HT-29 (cell line): ENCODE measurements at regions not wholly inside any gene's neighbourhood (a gene's known extent, or its start where the extent isn't known, plus 50 kb on each side); places are given as distances from the start of the nearest gene placed in this dataset.

Experiments used
- DNase-seq: peaks from one replicate; pipeline ENCODE4 v3.0.0-alpha.2; 2015; ENCODE audit warnings: low spot score

DNA sequence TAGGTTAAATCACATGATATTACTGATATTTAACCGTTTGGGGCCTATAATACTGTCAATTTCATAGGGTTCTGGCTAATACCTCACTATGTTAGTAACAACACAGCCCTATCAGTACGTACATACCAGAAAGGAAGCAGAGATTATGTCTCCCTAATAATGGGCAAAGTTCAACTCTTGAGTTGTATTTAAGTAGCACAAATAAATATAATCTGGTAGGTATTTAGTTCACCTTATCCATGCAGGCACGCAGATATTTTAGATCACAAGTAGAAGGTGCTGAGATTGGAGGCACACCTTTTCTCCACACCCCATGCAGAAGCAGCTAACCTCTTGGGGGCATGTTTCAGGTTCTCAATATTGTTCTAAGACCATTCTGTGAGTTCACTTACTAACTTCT is 118.9 kb downstream of the IRS1 start:
- DNase-seq = no peak

DNA sequence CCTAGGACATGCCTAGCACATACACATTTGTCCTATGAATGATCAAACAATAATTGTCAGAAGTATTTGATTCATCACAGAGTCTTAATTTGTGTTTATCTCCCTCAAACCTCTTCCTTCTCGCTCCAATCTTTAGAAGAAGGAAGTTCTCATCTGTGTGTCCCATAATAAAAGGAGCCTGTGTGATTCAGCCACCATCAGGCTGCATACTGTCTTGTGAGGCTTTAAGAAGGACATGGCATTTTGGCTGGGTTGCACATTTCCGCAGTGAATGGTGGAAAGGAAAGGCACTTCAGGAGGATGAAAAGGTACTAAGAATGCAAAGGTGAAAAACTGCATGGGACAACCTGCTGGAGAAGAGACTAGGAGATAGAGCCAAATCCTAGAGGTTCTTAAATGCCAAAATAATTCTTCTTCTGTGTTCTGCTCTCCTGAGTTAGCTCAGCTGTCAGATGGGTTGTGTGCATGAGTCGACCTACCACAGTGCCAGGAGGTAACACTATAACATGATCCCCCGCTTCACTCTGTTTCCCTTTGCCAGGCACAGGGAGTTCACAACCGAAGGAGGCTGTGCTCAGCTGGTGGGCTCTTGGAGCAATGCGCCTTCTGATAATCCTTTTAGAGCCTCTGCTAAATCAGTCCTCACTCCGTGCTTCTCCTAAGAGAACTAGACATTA is 120.1 kb downstream of the IRS1 start:
- DNase-seq = no peak

DNA sequence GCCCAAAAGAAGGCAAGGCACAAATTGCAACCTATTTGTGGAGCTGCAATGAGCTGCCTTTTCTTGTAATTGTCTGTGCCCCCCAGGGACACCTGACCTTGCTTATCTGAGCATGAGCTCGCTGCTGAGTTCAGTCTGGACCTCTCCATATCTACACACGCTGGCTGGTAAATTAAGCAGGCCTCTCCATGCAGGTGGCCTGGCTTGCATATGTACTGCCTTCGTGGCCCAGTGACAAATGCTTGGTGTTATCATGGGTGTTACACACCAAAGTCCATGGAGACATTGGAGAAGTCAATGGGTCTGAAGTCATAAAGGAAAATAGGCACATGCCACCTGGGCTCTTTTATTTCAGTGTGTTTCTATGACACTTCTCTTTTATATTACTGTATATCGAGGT is 121.2 kb downstream of the IRS1 start:
- DNase-seq = no peak

DNA sequence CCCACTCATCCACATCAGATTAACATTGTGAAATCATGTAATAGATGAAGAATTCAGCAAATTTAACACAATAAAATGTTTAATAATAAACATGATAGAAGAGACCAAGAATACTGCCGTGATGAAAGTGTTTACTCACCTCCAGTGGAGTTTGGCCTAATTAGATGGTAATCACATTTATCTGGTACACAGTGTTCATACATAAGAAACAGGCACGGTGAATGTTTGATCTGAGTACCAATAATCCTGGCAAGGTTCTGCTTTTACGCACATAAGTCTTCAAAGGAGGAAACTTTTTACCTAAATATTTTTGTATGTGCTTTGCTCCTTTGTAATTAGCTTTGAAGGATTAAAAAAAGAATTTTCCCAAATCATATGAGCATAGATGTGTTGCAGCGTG is 122.5 kb downstream of the IRS1 start:
- DNase-seq = no peak

DNA sequence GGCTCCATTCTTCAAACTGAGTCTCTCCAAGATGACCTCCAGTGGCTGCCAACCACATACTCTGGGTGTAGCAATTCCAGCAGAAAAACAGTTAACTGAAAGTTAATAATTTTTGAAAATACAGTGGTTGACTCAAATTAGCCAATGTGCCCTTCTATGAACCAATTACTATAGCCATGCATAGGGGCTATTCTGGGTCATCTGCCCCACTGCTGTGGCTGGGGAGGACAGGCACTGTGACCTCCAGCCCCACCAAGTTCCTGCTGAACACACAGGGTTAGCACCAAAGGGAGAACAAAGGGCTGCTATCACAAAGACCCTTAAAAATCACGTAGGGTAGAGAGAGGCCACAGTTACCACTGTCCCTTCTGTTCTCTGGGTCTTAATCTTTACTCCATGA is 123.0 kb downstream of the IRS1 start:
- no peak for DNase-seq

DNA sequence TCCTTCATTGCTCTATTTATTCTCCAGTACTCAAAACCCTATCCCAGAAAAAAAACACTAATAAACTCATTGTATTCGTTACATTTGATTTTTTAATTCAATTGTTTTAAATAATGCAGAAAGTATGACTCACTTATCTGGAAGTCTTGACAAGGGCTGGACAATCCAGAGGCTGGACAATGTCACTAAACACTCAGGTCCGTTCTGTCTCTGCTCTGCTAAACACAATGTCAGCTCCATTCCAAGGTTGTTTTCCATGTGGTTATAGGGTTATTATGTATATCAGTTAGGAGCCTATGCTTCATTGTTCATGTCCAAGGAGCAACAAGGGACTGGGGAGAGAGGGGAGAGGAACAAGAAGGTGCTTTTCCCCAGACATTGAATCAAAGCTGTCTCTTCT is 125.5 kb downstream of the IRS1 start:
- DNase-seq = peak; percentile 36

DNA sequence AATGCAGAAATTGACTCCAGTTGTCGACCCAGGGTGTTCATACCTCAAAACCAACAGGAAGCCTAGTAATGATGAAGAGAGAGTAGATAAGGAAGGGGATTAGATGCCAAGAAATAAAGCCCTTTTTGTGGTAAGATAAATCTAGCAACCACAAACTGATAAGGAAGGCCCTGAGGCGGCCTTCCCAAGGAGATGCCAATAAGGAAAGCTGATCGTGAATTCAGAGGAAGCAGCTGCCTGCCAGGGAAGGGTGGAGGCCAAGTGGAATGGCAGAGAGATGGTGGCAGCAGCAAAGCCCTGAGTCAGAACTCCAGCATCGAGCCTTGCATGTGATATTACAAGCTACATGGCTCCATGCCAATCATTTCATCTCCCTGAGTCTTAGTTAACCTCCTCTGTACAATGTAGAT is 126.3 kb downstream of the IRS1 start:
- DNase-seq = peak; percentile 89

DNA sequence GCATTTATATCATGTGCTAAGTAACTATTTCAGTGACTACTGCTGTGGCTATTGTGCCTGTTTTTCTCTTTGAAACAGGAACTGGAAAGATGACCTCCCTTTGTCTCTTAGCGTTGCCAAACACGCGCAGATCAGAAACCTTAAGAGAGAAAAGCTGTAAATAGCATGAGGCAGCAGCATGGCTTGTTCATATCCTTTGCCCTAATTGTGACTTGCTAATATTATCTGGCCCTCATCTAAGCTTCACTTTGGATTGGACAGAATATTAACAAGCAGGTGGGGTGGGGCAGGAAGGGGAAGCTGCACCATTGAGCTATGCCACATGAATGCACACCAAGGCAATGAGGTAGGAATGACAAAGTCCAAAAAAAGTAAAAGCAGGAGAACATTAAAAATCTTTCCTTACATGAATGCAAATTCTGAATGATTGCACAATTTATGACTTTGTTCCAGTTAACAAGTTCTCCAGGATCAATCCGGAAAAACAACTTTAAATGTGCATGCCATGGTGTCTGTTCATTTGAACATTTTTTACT is 128.4 kb downstream of the IRS1 start:
- DNase-seq = peak; percentile 79

DNA sequence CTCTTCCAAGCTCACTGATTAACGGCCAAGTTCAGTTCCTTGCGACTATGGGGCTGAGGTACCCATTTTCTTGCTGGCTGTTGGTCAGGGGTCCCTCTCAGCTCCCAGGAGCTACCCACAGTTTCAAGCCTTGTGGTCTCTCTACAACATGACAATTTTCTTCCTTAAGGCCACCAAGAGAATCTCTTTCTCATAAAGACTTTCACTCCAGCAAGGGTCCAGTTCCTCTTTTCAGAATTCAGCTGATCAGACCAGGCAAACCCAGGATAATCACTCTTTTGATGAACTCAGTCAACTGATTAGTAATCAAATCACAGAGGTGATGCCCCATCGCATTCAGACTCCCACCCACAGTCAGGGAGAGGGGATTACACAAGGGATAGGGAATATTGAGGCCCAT is 129.7 kb downstream of the IRS1 start:
- no peak for DNase-seq

DNA sequence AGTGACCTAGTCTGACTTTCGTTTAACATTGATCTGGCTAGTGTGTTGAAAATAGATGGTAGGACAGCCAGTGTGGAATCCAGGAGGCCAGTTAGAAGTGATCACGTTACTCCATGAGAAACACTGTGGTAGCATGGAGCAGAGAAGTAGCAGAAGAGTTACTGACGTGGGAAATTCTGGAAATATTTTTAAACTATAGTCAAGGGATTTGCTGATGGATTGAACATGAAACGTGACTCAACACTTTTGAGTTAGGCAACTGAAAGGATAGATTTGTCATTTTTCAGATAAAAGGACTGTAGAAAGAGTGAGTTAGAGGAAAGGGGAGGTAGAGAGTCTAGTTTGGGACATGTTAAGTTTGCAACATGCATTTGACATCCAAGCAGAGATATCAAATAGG is 130.4 kb downstream of the IRS1 start:
- DNase-seq = no peak

DNA sequence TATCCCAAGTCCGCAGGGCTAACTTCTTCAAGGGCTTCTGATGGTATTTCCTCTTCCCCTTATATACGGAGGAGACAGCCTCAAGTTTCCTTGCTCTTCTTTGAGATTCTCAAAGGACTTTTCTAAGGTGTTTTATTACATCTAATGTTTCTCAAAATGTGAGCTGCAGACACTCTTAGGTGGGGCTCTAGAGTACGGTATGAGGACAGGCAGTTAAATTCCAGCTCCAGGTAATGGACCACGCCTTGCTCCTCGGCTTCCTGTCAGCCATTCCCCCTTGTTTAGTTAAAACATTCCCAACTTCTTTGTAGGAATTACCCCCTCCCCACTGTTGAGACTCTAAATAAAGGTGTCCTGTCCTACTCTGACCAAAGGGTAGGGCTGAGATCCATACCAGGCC is 131.9 kb downstream of the IRS1 start:
- no peak for DNase-seq

DNA sequence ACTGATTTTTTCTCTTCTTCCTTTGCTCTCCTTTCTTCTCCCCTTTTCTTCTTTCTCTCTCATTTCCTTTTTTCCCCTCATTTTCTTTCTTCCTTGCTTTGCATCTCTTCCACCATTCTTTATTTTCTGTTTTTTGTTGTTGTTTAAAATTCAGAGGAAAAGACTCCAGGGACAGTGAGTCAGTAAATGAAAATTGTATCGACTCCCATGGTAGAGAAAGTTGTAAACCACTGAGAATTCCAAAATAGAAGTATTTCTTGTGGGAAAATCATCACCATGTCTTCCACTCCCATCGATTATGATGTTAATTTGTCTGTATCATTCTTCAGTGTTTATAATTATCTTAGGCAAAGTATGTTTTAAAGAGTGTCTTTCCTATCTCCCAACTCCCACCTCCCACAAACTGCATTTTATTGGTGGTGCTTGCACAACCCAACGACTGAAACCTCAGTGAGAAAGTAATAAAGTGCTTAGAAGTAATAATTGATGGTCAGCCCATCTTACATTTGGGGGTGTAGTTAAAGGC is 134.3 kb downstream of the IRS1 start:
- no peak for DNase-seq

DNA sequence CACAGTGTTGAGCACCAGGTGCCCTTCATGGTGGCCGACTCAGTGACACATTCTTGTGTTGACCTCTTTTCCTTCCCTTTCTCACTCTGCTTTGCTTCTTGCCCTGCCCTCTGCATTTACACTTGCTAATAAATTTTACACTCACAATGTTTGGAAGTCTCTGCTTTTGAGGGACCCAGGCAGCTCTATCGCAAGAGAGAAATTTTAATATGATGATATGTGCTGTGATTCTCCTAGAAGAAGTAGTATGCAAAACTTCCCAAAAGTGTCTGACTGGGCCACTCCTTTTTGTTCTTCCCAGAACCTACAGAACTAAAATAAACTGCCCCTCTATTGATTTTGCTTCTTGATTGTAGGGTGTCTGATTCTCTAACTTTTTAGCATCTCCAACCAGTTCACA is 135.0 kb downstream of the IRS1 start:
- no peak for DNase-seq

DNA sequence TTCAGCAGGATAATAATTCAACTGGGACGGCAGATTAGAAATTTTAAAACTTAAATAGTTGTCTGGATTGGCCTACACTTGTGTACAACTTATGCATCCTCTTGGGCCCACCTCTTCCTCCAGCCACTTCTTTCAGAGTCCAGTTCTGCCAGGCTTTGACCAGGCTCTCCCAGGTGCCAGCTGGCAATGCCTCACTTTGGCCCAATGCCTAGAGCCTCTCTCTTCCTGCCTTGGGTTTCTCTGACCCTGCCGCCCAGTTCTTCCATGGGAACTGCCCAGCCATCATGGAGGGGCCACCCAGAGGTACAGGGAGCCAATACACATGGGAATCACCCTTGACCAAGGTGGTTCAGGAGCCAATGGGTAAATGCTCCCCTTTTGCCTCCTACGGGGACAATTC is 135.5 kb downstream of the IRS1 start:
- DNase-seq = no peak

DNA sequence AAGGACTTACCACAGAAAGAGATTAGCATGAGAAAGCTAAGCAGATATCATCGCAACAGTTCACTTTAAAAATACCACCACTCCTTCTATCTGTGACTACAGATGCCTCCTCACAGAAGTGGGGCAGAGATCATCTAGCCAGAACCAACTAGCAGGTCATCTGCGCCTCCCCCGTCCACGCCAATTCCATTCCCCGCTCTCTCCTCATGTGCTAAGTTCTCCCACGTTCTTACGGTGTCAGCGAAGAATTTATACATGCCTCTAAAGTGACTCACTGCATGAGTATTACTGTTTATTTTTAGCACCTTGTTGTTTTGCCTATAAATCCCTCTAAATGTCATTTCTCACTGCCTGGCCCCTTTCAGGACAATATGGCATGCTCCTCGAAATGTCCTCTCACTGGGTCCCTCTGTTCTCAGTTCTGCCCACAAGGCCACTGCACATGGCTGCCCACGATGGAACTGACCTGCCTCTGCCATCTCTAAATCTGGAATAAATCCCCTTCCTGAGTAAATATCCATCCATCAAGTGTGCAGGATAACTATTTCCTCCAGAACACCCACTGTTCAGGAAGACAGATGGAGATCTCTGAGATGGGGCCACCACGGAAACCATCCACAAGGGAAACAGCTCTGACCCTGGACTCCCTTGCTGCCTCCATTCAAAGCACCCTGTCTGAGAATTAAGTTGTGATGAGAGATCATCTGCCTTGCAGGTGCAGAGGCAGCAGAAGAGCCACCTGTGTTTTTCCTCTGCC is 137.7 kb downstream of the IRS1 start:
- peak; percentile 81 for DNase-seq

DNA sequence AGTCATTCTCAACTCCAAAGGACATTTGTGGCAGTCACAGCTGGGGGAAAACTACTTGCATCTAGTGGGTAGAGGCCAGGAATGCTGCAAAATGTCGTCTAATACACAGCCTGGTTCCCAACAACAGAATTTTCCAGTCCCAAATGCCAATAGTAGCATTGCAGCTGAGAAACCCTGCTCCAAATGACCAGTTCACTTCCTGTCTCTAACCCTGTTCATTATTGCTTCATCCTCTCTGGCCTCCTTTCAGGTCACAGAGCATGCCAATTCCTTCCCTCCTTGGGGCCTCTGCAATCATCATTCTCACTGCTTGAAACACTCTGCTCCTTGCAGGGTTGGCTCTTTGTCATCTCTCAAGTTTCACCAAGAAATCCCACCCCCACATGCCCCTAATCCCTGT is 139.1 kb downstream of the IRS1 start:
- no peak for DNase-seq

DNA sequence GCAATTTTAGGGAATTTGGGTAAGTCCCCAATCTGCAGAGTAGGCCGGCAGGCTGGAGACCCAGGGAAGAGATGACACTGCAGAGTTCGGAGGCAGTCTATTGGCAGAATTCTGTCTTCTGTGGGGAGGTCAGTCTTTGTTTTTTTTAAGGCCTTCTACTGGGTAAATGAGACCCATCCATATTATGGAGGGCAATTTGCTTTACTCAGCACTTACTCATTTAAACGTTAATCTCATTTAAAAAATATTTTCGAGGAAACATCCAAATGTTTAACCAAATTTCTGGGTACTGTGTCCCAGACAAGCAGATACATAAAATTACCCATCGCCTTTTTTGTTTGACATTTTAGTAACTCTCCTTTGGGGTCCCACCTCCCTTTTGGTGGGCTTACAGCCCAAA is 139.5 kb downstream of the IRS1 start:
- no peak for DNase-seq

DNA sequence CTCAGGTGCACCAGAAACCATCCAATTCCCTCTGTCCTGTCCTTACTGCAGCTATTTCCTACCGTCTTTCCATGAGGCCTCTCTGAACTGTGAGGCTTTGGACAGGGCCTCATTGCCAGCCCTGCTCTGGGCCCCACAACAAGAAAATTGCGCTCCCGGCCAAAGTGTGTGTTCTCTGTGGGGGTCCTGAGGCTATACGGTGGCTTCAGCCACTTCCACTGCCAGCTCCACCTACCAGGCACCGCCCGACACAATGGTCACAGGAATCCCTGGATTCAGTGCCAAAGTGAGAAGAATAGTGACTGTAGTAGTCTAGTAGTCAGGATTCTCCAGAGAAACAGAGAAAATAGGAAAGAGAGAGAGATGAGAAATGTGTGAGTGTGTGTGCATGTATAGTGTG is 140.2 kb downstream of the IRS1 start:
- no peak for DNase-seq

DNA sequence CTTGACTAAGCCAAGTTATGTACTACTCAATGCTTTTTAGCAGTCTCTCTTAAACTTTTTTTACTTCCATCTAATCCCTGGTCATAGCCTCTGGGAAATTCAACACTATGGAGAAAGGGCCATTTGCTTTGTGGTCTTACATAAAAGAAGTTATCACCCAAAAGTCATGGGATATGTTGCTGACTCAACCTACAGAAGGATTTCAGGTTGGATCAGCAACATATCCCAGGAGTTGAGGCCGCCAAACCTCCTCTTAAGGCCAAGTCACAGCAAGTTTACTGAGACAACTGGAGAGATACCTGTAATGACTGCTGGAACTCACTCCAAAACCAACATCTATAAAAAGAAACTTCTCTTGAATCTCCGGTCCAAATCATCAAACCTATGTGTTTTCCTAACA is 141.1 kb downstream of the IRS1 start:
- DNase-seq = no peak

DNA sequence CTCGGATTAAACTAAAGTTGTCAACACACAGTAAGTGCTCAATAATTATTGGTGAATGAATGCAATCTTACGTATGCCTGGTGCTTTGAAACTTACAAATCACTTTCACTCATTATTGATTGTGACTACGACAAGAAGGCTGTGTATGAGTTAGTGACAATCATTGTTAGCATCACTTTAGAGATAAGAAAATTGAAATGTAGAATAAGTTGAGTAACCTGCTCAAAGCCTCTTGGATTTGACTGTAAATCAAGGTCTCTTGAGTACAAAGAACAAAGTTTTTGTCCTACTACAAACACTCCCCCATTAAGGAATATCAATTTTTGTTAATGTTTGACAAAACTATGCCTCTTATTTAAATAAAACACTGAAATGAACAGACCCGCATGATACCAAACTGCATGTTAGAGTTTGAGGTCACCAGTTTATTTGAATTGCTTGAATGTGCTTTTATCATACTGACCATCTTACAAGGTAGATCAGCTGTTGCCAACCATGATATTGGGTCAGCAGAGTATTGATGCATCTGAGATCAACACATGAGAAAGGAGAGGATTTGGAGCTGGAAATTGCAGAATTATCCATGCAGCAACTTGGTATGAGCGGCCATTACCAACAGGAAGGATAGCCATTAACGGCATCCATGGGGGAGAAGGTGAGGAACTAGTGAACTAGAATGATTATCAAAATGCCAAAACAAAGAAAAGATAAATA is 142.1 kb downstream of the IRS1 start:
- no peak for DNase-seq

DNA sequence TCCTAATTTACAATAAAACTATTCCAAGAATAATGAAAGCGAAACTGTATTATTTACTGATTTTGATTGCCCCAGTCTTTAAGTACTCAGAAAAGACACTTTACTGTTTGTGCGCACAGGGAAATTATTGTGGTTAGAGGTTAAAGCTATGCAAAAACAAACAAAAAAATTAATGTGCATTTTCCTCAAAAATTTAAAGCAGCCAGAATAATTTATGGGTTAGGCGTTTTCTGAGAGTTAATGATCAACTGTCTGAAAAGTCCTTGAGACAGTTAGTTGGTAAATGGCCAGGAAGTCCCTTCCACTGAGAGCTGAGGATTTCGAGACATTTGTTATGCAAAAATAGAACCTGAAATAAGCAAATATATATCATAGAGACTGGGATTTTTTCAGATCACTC is 143.3 kb downstream of the IRS1 start:
- peak; percentile 75 for DNase-seq

DNA sequence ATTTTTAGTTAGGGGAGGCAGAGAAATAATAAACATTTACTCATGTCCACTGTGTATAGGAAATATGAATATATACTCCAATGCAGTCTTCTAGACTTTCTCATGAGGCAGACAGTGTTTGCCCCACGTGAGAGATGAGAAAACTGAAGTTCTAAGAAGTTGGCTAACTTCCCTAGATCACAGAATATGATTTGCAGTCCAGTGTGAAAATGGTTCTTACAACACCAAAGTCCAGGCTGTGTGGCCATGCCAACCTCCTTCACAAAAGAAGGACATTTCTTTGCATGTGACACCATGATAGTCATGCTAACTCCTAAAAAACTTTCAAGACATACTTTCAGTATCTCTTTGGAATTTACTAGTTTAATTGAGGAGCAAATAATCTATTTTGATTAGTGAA is 143.7 kb downstream of the IRS1 start:
- peak; percentile 49 for DNase-seq
